GM19239 (cell line): ENCODE measurements at regions not wholly inside any gene's neighbourhood (a gene's known extent, or its start where the extent isn't known, plus 50 kb on each side); places are given as distances from the start of the nearest gene placed in this dataset.

Experiments used
- DNase-seq: peaks from one replicate; pipeline ENCODE4 v3.0.0; 2011; ENCODE audit warnings: low spot score; ENCODE audit not compliant: insufficient read length
- FAIRE-seq: peaks from 2 replicates; lab custom pipeline; 2011; peaks lifted over from hg19 to GRCh38; lab: Jason Lieb, UNC

GRCh38 chr13:71924931-71925330 lies 57.9 kb upstream of the DACH1 start:
- no peak for FAIRE-seq

GRCh38 chr13:71922194-71922593 lies 55.2 kb upstream of the DACH1 start:
- DNase-seq (no peak), FAIRE-seq (no peak)

More at GRCh38 chr13:71924931-71925330, 57.9 kb upstream of the DACH1 start:
- no peak for DNase-seq
